Colonic mucosa (tissue), 4 donors: ENCODE measurements at regions not wholly inside any gene's neighbourhood (a gene's known extent, or its start where the extent isn't known, plus 50 kb on each side); places are given as distances from the start of the nearest gene placed in this dataset.

Experiments
- DNase-seq: peaks from one replicate; pipeline ENCODE4 v3.0.0-alpha.2; 2020
- H3K27ac ChIP-seq: fragments of 200-600 bp; one replicate; pipeline ENCODE4 v1.8.0; 2021
- H3K27me3 ChIP-seq: fragments of 200-600 bp; one replicate; pipeline ENCODE4 v1.8.0; 2021
- H3K36me3 ChIP-seq: fragments of 200-600 bp; one replicate; pipeline ENCODE4 v1.8.0; 2021
- H3K4me1 ChIP-seq: fragments of 200-600 bp; one replicate; pipeline ENCODE4 v1.8.0; 2021; ENCODE audit warnings: mild to moderate bottlenecking
- H3K4me3 ChIP-seq: fragments of 200-600 bp; one replicate; pipeline ENCODE4 v1.8.0; 2021
- H3K9ac ChIP-seq, 2 donors: one replicate each; pipeline ENCODE4 v1.7.0; 2013; ENCODE audit warnings: control low read depth in 2 of 2, low read depth in 2 of 2, low read length in 2 of 2
- H3K9me3 ChIP-seq: fragments of 200-600 bp; one replicate; pipeline ENCODE4 v1.8.0; 2021
- CTCF ChIP-seq: fragments of 200-600 bp; IDR thresholded peaks from one replicate; pipeline ENCODE4 v1.8.0; 2022; ENCODE audit warnings: antibody characterized with exemption, mild to moderate bottlenecking
- intact Hi-C: fragments of 100-400 bp; cut with DNase I; formaldehyde crosslinking; loops from one replicate; pipeline ENCODE4 v1.14.1; 2022
- donor health status: healthy.
- donor health status: DM: no; HTN: no; CAD: no.
- donor health status: DM: no; HTN: no; CAD: no.

- intact Hi-C loops: no loop called here
- Histone ChIP-seq H3K4me1 (no peaks in the 10 kb centered on the region), H3K9me3 (no peaks in the 10 kb centered on the region), H3K27me3 (no peaks in the 10 kb centered on the region), H3K27ac (no peak overlapping the region), H3K4me3 (no peak overlapping the region), H3K9ac (no peak overlapping the region), H3K36me3 (no peaks in the 10 kb centered on the region)
- no peak for TF ChIP-seq CTCF
- no peak for DNase-seq
Measured at GRCh38 chr5:58013542-58014258, 446.2 kb downstream of the PLK2 start.

- no peak for DNase-seq
- H3K27ac ChIP-seq: no peak overlapping the region
- H3K27me3 ChIP-seq: no peaks in the 10 kb centered on the region
- no peak overlapping the region for H3K9ac ChIP-seq
- no peaks in the 10 kb centered on the region for H3K36me3 ChIP-seq
- intact Hi-C loops: no loop called here
- H3K4me1 ChIP-seq: no peaks in the 10 kb centered on the region
- H3K9me3 ChIP-seq: no peaks in the 10 kb centered on the region
- no peak for TF ChIP-seq CTCF
- no peak overlapping the region for H3K4me3 ChIP-seq
Measured at GRCh38 chr5:58012801-58013315, 447.0 kb downstream of the PLK2 start.

- Histone ChIP-seq H3K4me3 (no peak overlapping the region), H3K27me3 (no peaks in the 10 kb centered on the region), H3K9ac (no peak overlapping the region), H3K9me3 (no peaks in the 10 kb centered on the region), H3K4me1 (no peaks in the 10 kb centered on the region), H3K36me3 (no peaks in the 10 kb centered on the region), H3K27ac (no peak overlapping the region)
- intact Hi-C loops: no loop called here
- no peak for DNase-seq
- no peak for TF ChIP-seq CTCF
Measured at GRCh38 chr5:58012102-58012501, 447.8 kb downstream of the PLK2 start.

DNA sequence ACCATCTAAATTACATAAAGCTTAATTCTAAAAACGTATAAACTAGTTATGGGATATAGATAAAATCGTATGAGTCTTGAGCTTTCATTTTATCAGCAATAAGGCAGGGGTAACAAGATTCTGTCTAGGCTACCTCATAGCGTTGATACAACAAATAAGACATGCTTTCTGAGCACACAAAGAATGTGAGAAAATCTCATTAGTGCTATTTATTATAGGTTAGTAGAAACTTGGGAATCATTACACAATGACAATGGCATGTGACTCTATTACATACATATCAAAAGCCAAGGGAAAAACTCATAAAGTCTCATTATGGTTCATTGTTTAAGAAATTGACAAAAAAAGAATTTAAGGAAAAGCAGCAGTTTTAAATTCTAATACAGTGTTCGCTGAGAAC, 448.6 kb downstream of the PLK2 start:
- Histone ChIP-seq H3K36me3 (no peaks in the 10 kb centered on the region), H3K27ac (no peak overlapping the region), H3K9ac (no peak overlapping the region), H3K9me3 (no peaks in the 10 kb centered on the region), H3K4me3 (no peak overlapping the region), H3K27me3 (no peaks in the 10 kb centered on the region), H3K4me1 (no peaks in the 10 kb centered on the region)
- no peak for DNase-seq
- intact Hi-C loops: no loop called here
- no peak for TF ChIP-seq CTCF

- Histone ChIP-seq H3K27ac (no peak overlapping the region), H3K4me1 (no peaks in the 10 kb centered on the region), H3K36me3 (no peaks in the 10 kb centered on the region), H3K9ac (no peak overlapping the region), H3K27me3 (no peaks in the 10 kb centered on the region), H3K4me3 (no peak overlapping the region), H3K9me3 (no peaks in the 10 kb centered on the region)
- no peak for DNase-seq
- TF ChIP-seq CTCF: no peak
- intact Hi-C loops: no loop called here
Measured at GRCh38 chr5:58009754-58010153, 450.1 kb downstream of the PLK2 start.
